A549 (cell line): ENCODE measurements at regions not wholly inside any gene's neighbourhood (a gene's known extent, or its start where the extent isn't known, plus 50 kb on each side); places are given as distances from the start of the nearest gene placed in this dataset.

Source experiments
- ATAC-seq, 2 experiments: fragments of 200-7000 bp in 1 of 2; fragments of >200 bp in 1 of 2; cut with Nextera tagmentation in 1 of 2; cut with Tn5 transposase in 1 of 2; 3 replicates each; pipeline versions ENCODE4 v1.8.0 to v1.9.1; 2018 to 2020; ENCODE audit warnings: mild to moderate bottlenecking in 1 of 2, moderate library complexity in 1 of 2
- CTCF ChIA-PET: fragments of 300-600 bp; sonication (Branson Sonifier 250); formaldehyde crosslinking; extraction: SDS; loops from one replicate; lab custom pipeline; 2021; ENCODE audit warnings: antibody characterized with exemption, inconsistent platforms; lab: Yijun Ruan, JAX
- POLR2A ChIA-PET: fragments of 350-600 bp; formaldehyde crosslinking; extraction: SDS; loops from one replicate; lab custom pipeline; 2021; ENCODE audit warnings: antibody characterized with exemption, inconsistent platforms; lab: Yijun Ruan, JAX
- DNase-seq, 2 experiments: peaks; one replicate each; pipeline versions ENCODE4 v3.0.0 to v3.0.0-alpha.2; 2011 to 2016; ENCODE audit warnings: low read depth in 1 of 2, low spot score in 1 of 2
- FAIRE-seq: peaks from 2 replicates; lab custom pipeline; 2011; peaks lifted over from hg19 to GRCh38; lab: Jason Lieb, UNC
- H3K27ac ChIP-seq, 2 experiments: fragments of >200 bp; sonication (Bioruptor Twin); formaldehyde crosslinking; 3 replicates each; pipeline ENCODE4 v1.5.1; 2016 to 2017
- H3K4me1 ChIP-seq: fragments of >200 bp; sonication (Bioruptor Twin); formaldehyde crosslinking; 3 replicates; pipeline ENCODE4 v1.6.1; 2016
- H3K4me2 ChIP-seq: fragments of >200 bp; sonication (Bioruptor Twin); formaldehyde crosslinking; 3 replicates; pipeline ENCODE4 v1.6.1; 2016
- H3K4me3 ChIP-seq: fragments of >200 bp; sonication (Bioruptor Twin); formaldehyde crosslinking; 3 replicates; pipeline ENCODE4 v1.5.1; 2016
- H3K9me3 ChIP-seq: fragments of >200 bp; sonication (Bioruptor Twin); formaldehyde crosslinking; 3 replicates; pipeline ENCODE4 v1.6.1; 2016
- ATOH8 ChIP-seq: fragments of 250-450 bp; sonication (Bioruptor Pico); IDR thresholded peaks from 2 replicates; pipeline ENCODE4 v1.5.0; 2020; ENCODE audit warnings: low read depth, mild to moderate bottlenecking, moderate library complexity
- BHLHE40 ChIP-seq: IDR thresholded peaks from 2 replicates; pipeline ENCODE4 v1.6.1; 2012; ENCODE audit warnings: low read depth, low read length, inconsistent platforms
- CBX8 ChIP-seq: fragments of 200-600 bp; sonication (generic); IDR thresholded peaks from 2 replicates; pipeline ENCODE4 v1.6.1; 2016
- CHD4 ChIP-seq: fragments of 200-600 bp; sonication (generic); IDR thresholded peaks from 2 replicates; pipeline ENCODE4 v1.6.1; 2016; ENCODE audit warnings: antibody characterized with exemption, mild to moderate bottlenecking, borderline replicate concordance
- E2F6 ChIP-seq: IDR thresholded peaks from 2 replicates; pipeline ENCODE4 v1.6.1; 2012; ENCODE audit warnings: low read depth, borderline replicate concordance
- EHF ChIP-seq: fragments of 250-450 bp; sonication (Bioruptor Pico); IDR thresholded peaks from 2 replicates; pipeline ENCODE4 v1.5.0; 2020; ENCODE audit warnings: mild to moderate bottlenecking
- ESRRA ChIP-seq: fragments of 150-350 bp; IDR thresholded peaks from 2 replicates; pipeline ENCODE4 v1.6.1; 2014; ENCODE audit warnings: mild to moderate bottlenecking, low read length, borderline replicate concordance
- FOSB ChIP-seq: fragments of 250-450 bp; sonication (Bioruptor Pico); IDR thresholded peaks from 2 replicates; pipeline ENCODE4 v1.5.0; 2020; ENCODE audit warnings: mild to moderate bottlenecking, moderate library complexity
- FOXS1 ChIP-seq: fragments of 250-450 bp; sonication (Bioruptor Pico); IDR thresholded peaks from 2 replicates; pipeline ENCODE4 v1.5.0; 2020; ENCODE audit warnings: mild to moderate bottlenecking, moderate library complexity
- HDAC2 ChIP-seq: fragments of 200-600 bp; sonication (generic); IDR thresholded peaks from 2 replicates; pipeline ENCODE4 v1.6.1; 2016
- HEYL ChIP-seq: fragments of 250-450 bp; sonication (Bioruptor Pico); IDR thresholded peaks from 2 replicates; pipeline ENCODE4 v1.8.0; 2021; ENCODE audit warnings: mild to moderate bottlenecking, moderate library complexity
- HOXB13 ChIP-seq: fragments of 250-450 bp; sonication (Bioruptor Pico); IDR thresholded peaks from 2 replicates; pipeline ENCODE4 v1.5.0; 2020; ENCODE audit warnings: low read depth, mild to moderate bottlenecking, moderate library complexity
- JUNB ChIP-seq: fragments of >200 bp; sonication (Bioruptor Twin); formaldehyde crosslinking; IDR thresholded peaks from 2 replicates; pipeline ENCODE4 v1.6.1; 2016
- MAX ChIP-seq: IDR thresholded peaks from 2 replicates; pipeline ENCODE4 v1.6.1; 2012
- POLR2A ChIP-seq: IDR thresholded peaks from 2 replicates; pipeline ENCODE4 v1.6.1; 2012; ENCODE audit warnings: mild to moderate bottlenecking, low read length
- RFX5 ChIP-seq: fragments of 450-650 bp; IDR thresholded peaks from 2 replicates; pipeline ENCODE4 v1.7.1; 2014; ENCODE audit warnings: antibody characterized with exemption, mild to moderate bottlenecking, moderate library complexity
- TP53 ChIP-seq: fragments of 250-450 bp; sonication (Bioruptor Pico); IDR thresholded peaks from 2 replicates; pipeline ENCODE4 v1.5.0; 2021; ENCODE audit warnings: mild to moderate bottlenecking, moderate library complexity
- USF2 ChIP-seq: fragments of 450-650 bp; IDR thresholded peaks from 2 replicates; pipeline ENCODE4 v1.6.1; 2014; ENCODE audit warnings: antibody characterized with exemption
- ZC3H11A ChIP-seq: fragments of 450-650 bp; IDR thresholded peaks from 2 replicates; pipeline ENCODE4 v1.6.1; 2014; ENCODE audit warnings: antibody characterized with exemption, mild to moderate bottlenecking
- ZNF302 ChIP-seq: fragments of 250-450 bp; sonication (Bioruptor Pico); IDR thresholded peaks from 2 replicates; pipeline ENCODE4 v1.9.0; 2021; ENCODE audit warnings: inconsistent platforms, mild to moderate bottlenecking, moderate library complexity
- WGBS: methylation state at CpG from one replicate; pipeline ENCODE4 v1.1.6; 2017; ENCODE audit errors: missing lambda C conversion rate; 5-methylcytosine and 5-hydroxymethylcytosine counted together
- TF ChIP-seq, protein P1 (sequence below): fragments of 250-450 bp; sonication (Bioruptor Pico); IDR thresholded peaks from 2 replicates; pipeline ENCODE4 v1.5.0; 2021; ENCODE audit warnings: mild to moderate bottlenecking, moderate library complexity, borderline replicate concordance
- TF ChIP-seq, protein P2 (sequence below): fragments of >200 bp; sonication (Bioruptor Twin); formaldehyde crosslinking; IDR thresholded peaks from 3 replicates; pipeline ENCODE4 v1.5.1; 2016
- TF ChIP-seq, protein P3 (sequence below): IDR thresholded peaks from 2 replicates; pipeline ENCODE4 v1.6.1; 2012
- TF ChIP-seq, protein P4 (sequence below): fragments of 150-350 bp; IDR thresholded peaks from 2 replicates; pipeline ENCODE4 v1.6.1; 2014; ENCODE audit warnings: low read depth, mild to moderate bottlenecking, low read length

GRCh38 chr18:11261486-11261885 lies 112.1 kb upstream of the PIEZO2 start:
- no peak overlapping the region for H3K4me2 ChIP-seq
- H3K4me1 ChIP-seq = no peaks in the 10 kb centered on the region
- 2% methylated on average over 2 of the region's 2 CpGs for WGBS
- no peaks in the 10 kb centered on the region for H3K9me3 ChIP-seq
- POLR2A ChIA-PET = no interaction called here
- TF ChIP-seq HOXB13 (CRISPR knock-in tag) (no peak), FOXS1 (CRISPR knock-in tag) (no peak), POLR2A (no peak), CBX8 (no peak), USF2 (no peak), FOSB (CRISPR knock-in tag) (no peak)
- FAIRE-seq = no peak
- DNase-seq = no peak
- H3K27ac ChIP-seq = no peak overlapping the region
- CTCF ChIA-PET = interaction anchor here (1.2 kb wide), 2 partner anchors 18 to 20 kb away, joined by 3 read pairs; no protein-coding TSS in a partner anchor
- ATAC-seq = no peak
- no peak overlapping the region for H3K4me3 ChIP-seq

DNA sequence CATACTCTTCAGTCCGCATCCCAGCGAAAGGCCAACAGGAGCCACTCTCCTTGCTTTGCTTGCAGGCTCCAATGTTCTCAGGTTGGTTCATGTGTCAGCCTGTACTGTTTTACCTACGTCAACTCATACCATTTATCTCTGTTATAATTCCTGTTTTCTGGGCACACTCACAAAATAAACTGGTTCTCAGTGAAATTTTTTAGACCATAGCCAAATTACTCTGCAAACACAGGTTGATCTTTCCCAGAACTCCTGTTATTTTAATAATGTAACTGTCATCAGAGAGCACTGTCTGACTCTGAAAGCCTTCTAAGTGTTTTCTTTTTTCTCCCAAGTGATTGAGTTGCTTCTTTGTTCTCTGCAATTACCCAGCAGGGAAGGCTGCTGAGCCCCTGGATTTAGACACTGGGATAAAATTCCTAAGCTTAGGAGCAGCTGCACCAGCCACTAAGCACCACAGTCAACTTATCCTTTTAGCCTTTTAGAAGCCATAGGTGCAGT lies 111.6 kb upstream of the PIEZO2 start:
- TF ChIP-seq ESRRA (no peak), HEYL (no peak), HDAC2 (no peak), FOXS1 (CRISPR knock-in tag) (no peak), CHD4 (no peak)
- TF ChIP-seq, protein P1, sequence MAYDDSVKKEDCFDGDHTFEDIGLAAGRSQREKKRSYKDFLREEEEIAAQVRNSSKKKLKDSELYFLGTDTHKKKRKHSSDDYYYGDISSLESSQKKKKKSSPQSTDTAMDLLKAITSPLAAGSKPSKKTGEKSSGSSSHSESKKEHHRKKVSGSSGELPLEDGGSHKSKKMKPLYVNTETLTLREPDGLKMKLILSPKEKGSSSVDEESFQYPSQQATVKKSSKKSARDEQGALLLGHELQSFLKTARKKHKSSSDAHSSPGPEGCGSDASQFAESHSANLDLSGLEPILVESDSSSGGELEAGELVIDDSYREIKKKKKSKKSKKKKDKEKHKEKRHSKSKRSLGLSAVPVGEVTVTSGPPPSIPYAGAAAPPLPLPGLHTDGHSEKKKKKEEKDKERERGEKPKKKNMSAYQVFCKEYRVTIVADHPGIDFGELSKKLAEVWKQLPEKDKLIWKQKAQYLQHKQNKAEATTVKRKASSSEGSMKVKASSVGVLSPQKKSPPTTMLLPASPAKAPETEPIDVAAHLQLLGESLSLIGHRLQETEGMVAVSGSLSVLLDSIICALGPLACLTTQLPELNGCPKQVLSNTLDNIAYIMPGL (CRISPR knock-in tag) = no peak
- TF ChIP-seq, protein P2, sequence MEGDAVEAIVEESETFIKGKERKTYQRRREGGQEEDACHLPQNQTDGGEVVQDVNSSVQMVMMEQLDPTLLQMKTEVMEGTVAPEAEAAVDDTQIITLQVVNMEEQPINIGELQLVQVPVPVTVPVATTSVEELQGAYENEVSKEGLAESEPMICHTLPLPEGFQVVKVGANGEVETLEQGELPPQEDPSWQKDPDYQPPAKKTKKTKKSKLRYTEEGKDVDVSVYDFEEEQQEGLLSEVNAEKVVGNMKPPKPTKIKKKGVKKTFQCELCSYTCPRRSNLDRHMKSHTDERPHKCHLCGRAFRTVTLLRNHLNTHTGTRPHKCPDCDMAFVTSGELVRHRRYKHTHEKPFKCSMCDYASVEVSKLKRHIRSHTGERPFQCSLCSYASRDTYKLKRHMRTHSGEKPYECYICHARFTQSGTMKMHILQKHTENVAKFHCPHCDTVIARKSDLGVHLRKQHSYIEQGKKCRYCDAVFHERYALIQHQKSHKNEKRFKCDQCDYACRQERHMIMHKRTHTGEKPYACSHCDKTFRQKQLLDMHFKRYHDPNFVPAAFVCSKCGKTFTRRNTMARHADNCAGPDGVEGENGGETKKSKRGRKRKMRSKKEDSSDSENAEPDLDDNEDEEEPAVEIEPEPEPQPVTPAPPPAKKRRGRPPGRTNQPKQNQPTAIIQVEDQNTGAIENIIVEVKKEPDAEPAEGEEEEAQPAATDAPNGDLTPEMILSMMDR = no peak
- TF ChIP-seq, protein P3, sequence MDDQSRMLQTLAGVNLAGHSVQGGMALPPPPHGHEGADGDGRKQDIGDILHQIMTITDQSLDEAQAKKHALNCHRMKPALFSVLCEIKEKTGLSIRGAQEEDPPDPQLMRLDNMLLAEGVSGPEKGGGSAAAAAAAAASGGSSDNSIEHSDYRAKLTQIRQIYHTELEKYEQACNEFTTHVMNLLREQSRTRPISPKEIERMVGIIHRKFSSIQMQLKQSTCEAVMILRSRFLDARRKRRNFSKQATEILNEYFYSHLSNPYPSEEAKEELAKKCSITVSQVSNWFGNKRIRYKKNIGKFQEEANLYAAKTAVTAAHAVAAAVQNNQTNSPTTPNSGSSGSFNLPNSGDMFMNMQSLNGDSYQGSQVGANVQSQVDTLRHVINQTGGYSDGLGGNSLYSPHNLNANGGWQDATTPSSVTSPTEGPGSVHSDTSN = no peak
- no peak overlapping the region for H3K4me2 ChIP-seq
- no peak overlapping the region for H3K4me3 ChIP-seq
- DNase-seq (no peak), ATAC-seq (no peak), FAIRE-seq (no peak)
- no peak overlapping the region for H3K27ac ChIP-seq
- H3K9me3 ChIP-seq = no peaks in the 10 kb centered on the region
- H3K4me1 ChIP-seq = no peaks in the 10 kb centered on the region
- ChIA-PET CTCF (interaction anchor here (1.2 kb wide), 1 partner anchor 18 kb away, joined by 3 read pairs; no protein-coding TSS in a partner anchor), POLR2A (no interaction called here)
- WGBS = 62% methylated on average over 3 of the region's 3 CpGs

- CTCF ChIA-PET = no interaction called here
- FAIRE-seq = no peak
- Histone ChIP-seq H3K9me3 (no peaks in the 10 kb centered on the region), H3K4me3 (no peak overlapping the region), H3K4me2 (no peak overlapping the region), H3K27ac (no peak overlapping the region), H3K4me1 (no peaks in the 10 kb centered on the region)
- WGBS = 43% methylated on average over 10 of the region's 10 CpGs
- POLR2A ChIA-PET = no interaction called here
- DNase-seq = no peak
- ATAC-seq = no peak
- TF ChIP-seq CHD4 (no peak), ATOH8 (CRISPR knock-in tag) (no peak), TP53 (CRISPR knock-in tag) (no peak), USF2 (no peak), MAX (no peak), ZC3H11A (no peak), E2F6 (no peak), EHF (CRISPR knock-in tag) (no peak), ZNF302 (CRISPR knock-in tag) (no peak), JUNB (no peak), RFX5 (no peak), BHLHE40 (no peak)
- TF ChIP-seq, protein P4, sequence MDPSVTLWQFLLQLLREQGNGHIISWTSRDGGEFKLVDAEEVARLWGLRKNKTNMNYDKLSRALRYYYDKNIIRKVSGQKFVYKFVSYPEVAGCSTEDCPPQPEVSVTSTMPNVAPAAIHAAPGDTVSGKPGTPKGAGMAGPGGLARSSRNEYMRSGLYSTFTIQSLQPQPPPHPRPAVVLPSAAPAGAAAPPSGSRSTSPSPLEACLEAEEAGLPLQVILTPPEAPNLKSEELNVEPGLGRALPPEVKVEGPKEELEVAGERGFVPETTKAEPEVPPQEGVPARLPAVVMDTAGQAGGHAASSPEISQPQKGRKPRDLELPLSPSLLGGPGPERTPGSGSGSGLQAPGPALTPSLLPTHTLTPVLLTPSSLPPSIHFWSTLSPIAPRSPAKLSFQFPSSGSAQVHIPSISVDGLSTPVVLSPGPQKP = no peak
These were observed 110.2 kb upstream of the PIEZO2 start for GRCh38 chr18:11259469-11260150.
